Fibroblast of lung (primary cell): ENCODE measurements at regions not wholly inside any gene's neighbourhood (a gene's known extent, or its start where the extent isn't known, plus 50 kb on each side); places are given as distances from the start of the nearest gene placed in this dataset.

ENCODE experiments used
- DNase-seq, 2 donors: peaks; one replicate each; pipeline versions ENCODE4 v3.0.0 to v3.0.0-alpha.2; 2010; ENCODE audit warnings: low read depth in 2 of 2
- H2AFZ ChIP-seq: 2 replicates; pipeline ENCODE4 v1.5.1; 2012; ENCODE audit warnings: low read length, control low read depth, inconsistent platforms
- H3K27ac ChIP-seq: 2 replicates; pipeline ENCODE4 v1.5.1; 2011; ENCODE audit warnings: low read length, control low read depth; ENCODE audit not compliant: insufficient read depth
- H3K27me3 ChIP-seq: 2 replicates; pipeline ENCODE4 v1.5.1; 2011; ENCODE audit warnings: mild to moderate bottlenecking, low read length; ENCODE audit not compliant: control insufficient read depth, insufficient read depth
- H3K36me3 ChIP-seq: 2 replicates; pipeline ENCODE4 v1.5.1; 2011; ENCODE audit warnings: low read length; ENCODE audit not compliant: control insufficient read depth, insufficient read depth
- H3K4me1 ChIP-seq: 2 replicates; pipeline ENCODE4 v1.5.1; 2011; ENCODE audit warnings: low read length; ENCODE audit not compliant: control insufficient read depth, insufficient read depth; ENCODE audit errors: extremely low read depth
- H3K4me2 ChIP-seq: 2 replicates; pipeline ENCODE4 v1.5.1; 2011; ENCODE audit warnings: low read length, control low read depth; ENCODE audit not compliant: insufficient read depth; ENCODE audit errors: extremely low read depth
- H3K4me3 ChIP-seq, 4 experiments: fragments of 200-600 bp in 1 of 4; sonication (generic) in 1 of 4; replicated peaks in 1 of 4; 2 replicates each; pipeline ENCODE4 v1.5.1; 2011 to 2016; ENCODE audit warnings: low read length in 4 of 4, low read depth in 3 of 4, mild to moderate bottlenecking in 3 of 4, control low read depth in 2 of 4, inconsistent platforms in 1 of 4, mixed read lengths in 1 of 4; ENCODE audit not compliant: insufficient read depth in 1 of 4; ENCODE audit errors: control extremely low read depth in 1 of 4
- H3K79me2 ChIP-seq: 2 replicates; pipeline ENCODE4 v1.5.1; 2012; ENCODE audit warnings: mild to moderate bottlenecking, low read length, inconsistent platforms; ENCODE audit not compliant: control insufficient read depth, insufficient read depth
- H3K9ac ChIP-seq: 2 replicates; pipeline ENCODE4 v1.5.1; 2011; ENCODE audit warnings: mild to moderate bottlenecking, low read length, control low read depth; ENCODE audit not compliant: insufficient read depth
- H3K9me3 ChIP-seq: 2 replicates; pipeline ENCODE4 v1.5.1; 2012; ENCODE audit warnings: low read depth, low read length; ENCODE audit not compliant: control insufficient read depth, insufficient read depth
- H4K20me1 ChIP-seq: 2 replicates; pipeline ENCODE4 v1.5.1; 2011; ENCODE audit warnings: low read length; ENCODE audit not compliant: control insufficient read depth, insufficient read depth; ENCODE audit errors: extremely low read depth
- CTCF ChIP-seq, 2 donors: IDR thresholded peaks in 1 of 2; conservative IDR thresholded peaks in 1 of 2; 1 replicate in 1 of 2; 2 replicates in 1 of 2; pipeline ENCODE4 v1.5.1; 2011 to 2012; ENCODE audit warnings: low read length in 2 of 2, control low read depth in 1 of 2, inconsistent platforms in 1 of 2, low read depth in 1 of 2, mild to moderate bottlenecking in 1 of 2
- EZH2 ChIP-seq: IDR thresholded peaks from 2 replicates; pipeline ENCODE4 v1.5.1; 2012; ENCODE audit warnings: low read length, control low read depth, mild to moderate bottlenecking; ENCODE audit errors: missing control alignments

- TF ChIP-seq CTCF (conservative IDR thresholded peaks at IDR 0.05 in 1 of 2, IDR thresholded peaks at IDR 0.05 in 1 of 2; ENCODE audit: low read depth in 1 of 2, low read length in 2 of 2) (peak; percentile 81 to 94), EZH2 (no peak)
- Histone ChIP-seq H3K27me3 (no peaks in the 10 kb centered on the region), H3K4me3 (no peak overlapping the region), H3K79me2 (no peaks in the 10 kb centered on the region), H3K4me2 (no peak overlapping the region), H3K4me1 (no peaks in the 10 kb centered on the region), H3K27ac (no peak overlapping the region), H2AFZ (no peak overlapping the region), H3K9ac (no peak overlapping the region), H3K9me3 (no peaks in the 10 kb centered on the region), H4K20me1 (no peaks in the 10 kb centered on the region), H3K36me3 (no peaks in the 10 kb centered on the region)
- DNase-seq = peak; percentile 20 to 61
Measured at GRCh38 chr18:6521803-6522418, 107.2 kb upstream of the L3MBTL4 start.

- Histone ChIP-seq H3K4me3 (no peak overlapping the region), H3K27me3 (no peaks in the 10 kb centered on the region), H3K9me3 (no peaks in the 10 kb centered on the region), H3K36me3 (no peaks in the 10 kb centered on the region), H3K27ac (no peak overlapping the region), H4K20me1 (no peaks in the 10 kb centered on the region), H3K4me1 (no peaks in the 10 kb centered on the region), H2AFZ (no peak overlapping the region), H3K79me2 (no peaks in the 10 kb centered on the region), H3K4me2 (no peak overlapping the region), H3K9ac (no peak overlapping the region)
- TF ChIP-seq EZH2 (no peak), CTCF (conservative IDR thresholded peaks at IDR 0.05 in 1 of 2, IDR thresholded peaks at IDR 0.05 in 1 of 2; ENCODE audit: low read depth in 1 of 2, low read length in 2 of 2) (no peak)
- DNase-seq = no peak
Measured at GRCh38 chr18:6525604-6526003, 110.9 kb upstream of the L3MBTL4 start.

- Histone ChIP-seq H3K79me2 (no peaks in the 10 kb centered on the region), H4K20me1 (no peaks in the 10 kb centered on the region), H3K36me3 (no peaks in the 10 kb centered on the region), H3K27ac (no peak overlapping the region), H3K27me3 (no peaks in the 10 kb centered on the region), H3K4me2 (no peak overlapping the region), H3K9ac (no peak overlapping the region), H3K4me3 (peak overlapping the region in 1 of 4 experiments; percentile 24), H3K4me1 (no peaks in the 10 kb centered on the region), H2AFZ (no peak overlapping the region), H3K9me3 (no peaks in the 10 kb centered on the region)
- TF ChIP-seq CTCF (conservative IDR thresholded peaks at IDR 0.05 in 1 of 2, IDR thresholded peaks at IDR 0.05 in 1 of 2; ENCODE audit: low read depth in 1 of 2, low read length in 2 of 2) = no peak
- TF ChIP-seq EZH2 = no peak
- DNase-seq = peak in 1 of 2 donors; percentile 22
Measured at GRCh38 chr18:6537475-6537874, 122.8 kb upstream of the L3MBTL4 start.
